ENCODE measurements at regions not wholly inside any gene's neighbourhood (a gene's known extent, or its start where the extent isn't known, plus 50 kb on each side); places are given as distances from the start of the nearest gene placed in this dataset.

DNA sequence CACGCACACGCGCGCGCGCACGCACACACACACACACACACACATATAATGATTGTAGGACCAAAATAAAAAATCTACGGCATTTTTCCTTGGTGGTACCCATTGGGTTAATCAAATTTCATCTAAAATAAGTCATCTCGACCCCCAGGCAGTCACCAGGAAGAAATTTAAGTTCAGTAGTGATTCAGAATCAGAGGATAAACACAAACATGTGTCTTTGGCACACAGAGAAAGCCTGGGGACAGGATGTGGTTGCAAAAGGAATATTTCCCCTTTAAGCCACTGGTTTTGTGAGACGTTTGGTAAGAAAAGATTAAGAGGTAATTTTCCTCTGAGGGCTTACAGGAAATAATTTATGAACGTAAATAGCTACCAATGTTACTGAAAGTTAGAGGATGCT is 171.6 kb upstream of the PIEZO2 start:
- TF ChIP-seq, protein P1, sequence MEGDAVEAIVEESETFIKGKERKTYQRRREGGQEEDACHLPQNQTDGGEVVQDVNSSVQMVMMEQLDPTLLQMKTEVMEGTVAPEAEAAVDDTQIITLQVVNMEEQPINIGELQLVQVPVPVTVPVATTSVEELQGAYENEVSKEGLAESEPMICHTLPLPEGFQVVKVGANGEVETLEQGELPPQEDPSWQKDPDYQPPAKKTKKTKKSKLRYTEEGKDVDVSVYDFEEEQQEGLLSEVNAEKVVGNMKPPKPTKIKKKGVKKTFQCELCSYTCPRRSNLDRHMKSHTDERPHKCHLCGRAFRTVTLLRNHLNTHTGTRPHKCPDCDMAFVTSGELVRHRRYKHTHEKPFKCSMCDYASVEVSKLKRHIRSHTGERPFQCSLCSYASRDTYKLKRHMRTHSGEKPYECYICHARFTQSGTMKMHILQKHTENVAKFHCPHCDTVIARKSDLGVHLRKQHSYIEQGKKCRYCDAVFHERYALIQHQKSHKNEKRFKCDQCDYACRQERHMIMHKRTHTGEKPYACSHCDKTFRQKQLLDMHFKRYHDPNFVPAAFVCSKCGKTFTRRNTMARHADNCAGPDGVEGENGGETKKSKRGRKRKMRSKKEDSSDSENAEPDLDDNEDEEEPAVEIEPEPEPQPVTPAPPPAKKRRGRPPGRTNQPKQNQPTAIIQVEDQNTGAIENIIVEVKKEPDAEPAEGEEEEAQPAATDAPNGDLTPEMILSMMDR (IDR thresholded peaks at IDR 0.05 in 8 of 11, conservative IDR thresholded peaks at IDR 0.05 in 3 of 11): no peak
- TF ChIP-seq POLR2A (IDR thresholded peaks at IDR 0.05): no peak
